Stomach (tissue), 4 donors: ENCODE measurements at regions not wholly inside any gene's neighbourhood (a gene's known extent, or its start where the extent isn't known, plus 50 kb on each side); places are given as distances from the start of the nearest gene placed in this dataset.

Experiments used
- EP300 ChIP-seq: sonication (generic); formaldehyde crosslinking; IDR thresholded peaks from one replicate; pipeline ENCODE4 v1.6.1; 2017; ENCODE audit warnings: antibody characterized with exemption
- POLR2A ChIP-seq, 4 donors: fragments of 450-650 bp; IDR thresholded peaks; one replicate each; pipeline ENCODE4 v1.6.1; 2016; ENCODE audit warnings: antibody characterized with exemption in 4 of 4, control low read depth in 2 of 4, mild to moderate bottlenecking in 1 of 4, moderate library complexity in 1 of 4
- TF ChIP-seq, protein P1 (sequence below), 7 experiments: fragments of 450-650 bp in 4 of 7; fragments of 200-600 bp in 3 of 7; sonication (generic) in 3 of 7; IDR thresholded peaks; one replicate each; pipeline ENCODE4 v1.5.1; 2016 to 2019; ENCODE audit warnings: antibody characterized with exemption in 7 of 7, control low read depth in 2 of 7, mild to moderate bottlenecking in 1 of 7

DNA sequence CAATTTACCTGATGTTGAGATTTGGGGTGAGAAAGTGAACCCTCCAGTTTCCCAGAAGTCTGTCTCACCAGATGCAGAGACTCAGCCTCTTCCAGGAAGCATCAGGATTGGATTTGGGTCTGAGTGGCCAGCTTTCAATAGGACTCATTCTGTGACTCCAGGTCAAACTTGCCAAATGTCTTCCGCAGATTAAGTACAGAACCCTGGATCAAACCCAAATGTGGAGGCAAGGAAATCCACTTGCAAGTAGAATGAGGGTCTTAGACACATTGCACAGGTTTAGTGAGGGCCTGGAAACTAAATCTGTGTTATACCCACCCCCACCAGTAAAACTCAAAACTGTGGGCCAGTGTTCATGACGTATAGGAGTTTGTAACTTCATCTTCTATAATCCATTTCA, 372.2 kb upstream of the MGMT start:
- TF ChIP-seq EP300 (no peak), POLR2A (IDR thresholded peaks at IDR 0.05) (no peak)
- TF ChIP-seq, protein P1, sequence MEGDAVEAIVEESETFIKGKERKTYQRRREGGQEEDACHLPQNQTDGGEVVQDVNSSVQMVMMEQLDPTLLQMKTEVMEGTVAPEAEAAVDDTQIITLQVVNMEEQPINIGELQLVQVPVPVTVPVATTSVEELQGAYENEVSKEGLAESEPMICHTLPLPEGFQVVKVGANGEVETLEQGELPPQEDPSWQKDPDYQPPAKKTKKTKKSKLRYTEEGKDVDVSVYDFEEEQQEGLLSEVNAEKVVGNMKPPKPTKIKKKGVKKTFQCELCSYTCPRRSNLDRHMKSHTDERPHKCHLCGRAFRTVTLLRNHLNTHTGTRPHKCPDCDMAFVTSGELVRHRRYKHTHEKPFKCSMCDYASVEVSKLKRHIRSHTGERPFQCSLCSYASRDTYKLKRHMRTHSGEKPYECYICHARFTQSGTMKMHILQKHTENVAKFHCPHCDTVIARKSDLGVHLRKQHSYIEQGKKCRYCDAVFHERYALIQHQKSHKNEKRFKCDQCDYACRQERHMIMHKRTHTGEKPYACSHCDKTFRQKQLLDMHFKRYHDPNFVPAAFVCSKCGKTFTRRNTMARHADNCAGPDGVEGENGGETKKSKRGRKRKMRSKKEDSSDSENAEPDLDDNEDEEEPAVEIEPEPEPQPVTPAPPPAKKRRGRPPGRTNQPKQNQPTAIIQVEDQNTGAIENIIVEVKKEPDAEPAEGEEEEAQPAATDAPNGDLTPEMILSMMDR (IDR thresholded peaks at IDR 0.05), result no peak
